PC-9 (cell line): ENCODE measurements at regions not wholly inside any gene's neighbourhood (a gene's known extent, or its start where the extent isn't known, plus 50 kb on each side); places are given as distances from the start of the nearest gene placed in this dataset.

Experiments used
- BruUV-seq: library from RNA; stranded (reverse); fragments of 400-500 nt; replicated peaks from 2 replicates; lab custom pipeline; 2021; lab: Mats Ljungman, UMichigan
- CTCF ChIA-PET: fragments of 300-600 bp; sonication (Branson Sonifier 250); formaldehyde crosslinking; loops from one replicate; lab custom pipeline; 2022; ENCODE audit warnings: antibody characterized with exemption; lab: Charles Lee
- POLR2A ChIA-PET: fragments of 300-600 bp; sonication (Branson Sonifier 250); formaldehyde crosslinking; loops from one replicate; lab custom pipeline; 2022; ENCODE audit warnings: antibody characterized with exemption; ENCODE audit not compliant: unreplicated experiment; lab: Charles Lee
- DNase-seq, 2 experiments: peaks; one replicate each; pipeline versions ENCODE4 v3.0.0 to v3.0.0-alpha.2; 2015 to 2022; ENCODE audit warnings: mixed read lengths in 1 of 2
- H2AFZ ChIP-seq: fragments of 200-600 bp; sonication (generic); 2 replicates; pipeline ENCODE4 v1.8.1; 2017; ENCODE audit warnings: antibody characterized with exemption
- H3F3A ChIP-seq: fragments of 200-600 bp; sonication (generic); 2 replicates; pipeline ENCODE4 v1.8.1; 2017; ENCODE audit warnings: antibody characterized with exemption, mild to moderate bottlenecking, low read depth; ENCODE audit not compliant: insufficient read depth
- H3K27ac ChIP-seq: fragments of 200-600 bp; sonication (generic); 2 replicates; pipeline ENCODE4 v1.6.1; 2016; ENCODE audit warnings: mixed run types
- H3K27me3 ChIP-seq: fragments of 200-600 bp; sonication (generic); 2 replicates; pipeline ENCODE4 v1.6.1; 2016; ENCODE audit warnings: low read depth, mixed run types; ENCODE audit not compliant: insufficient read depth
- H3K36me3 ChIP-seq: fragments of 200-600 bp; sonication (generic); 2 replicates; pipeline ENCODE4 v1.6.1; 2016; ENCODE audit warnings: low read depth, mixed run types
- H3K4me1 ChIP-seq: fragments of 200-600 bp; sonication (generic); replicated peaks from 2 replicates; pipeline ENCODE4 v1.6.1; 2016; ENCODE audit warnings: mixed run types; ENCODE audit not compliant: insufficient read depth
- H3K4me2 ChIP-seq: fragments of 200-600 bp; sonication (generic); 2 replicates; pipeline ENCODE4 v1.6.1; 2017; ENCODE audit warnings: mixed run types
- H3K4me3 ChIP-seq: fragments of 200-600 bp; sonication (generic); 2 replicates; pipeline ENCODE4 v1.6.1; 2016; ENCODE audit warnings: mixed run types
- H3K79me2 ChIP-seq: fragments of 200-600 bp; sonication (generic); 2 replicates; pipeline ENCODE4 v1.6.1; 2017; ENCODE audit warnings: low read depth, mixed run types
- H3K9me2 ChIP-seq: fragments of 200-600 bp; sonication (generic); 2 replicates; pipeline ENCODE4 v1.8.1; 2017; ENCODE audit warnings: mild to moderate bottlenecking; ENCODE audit not compliant: insufficient read depth
- H3K9me3 ChIP-seq: fragments of 200-600 bp; sonication (generic); 2 replicates; pipeline ENCODE4 v1.8.1; 2016; ENCODE audit warnings: low read depth; ENCODE audit not compliant: insufficient read depth
- H4K20me1 ChIP-seq: fragments of 200-600 bp; sonication (generic); 2 replicates; pipeline ENCODE4 v1.8.1; 2017; ENCODE audit not compliant: insufficient read depth
- EZH2 ChIP-seq: fragments of 200-600 bp; sonication (generic); IDR thresholded peaks from 2 replicates; pipeline ENCODE4 v1.8.0; 2017; ENCODE audit warnings: antibody characterized with exemption, low read depth
- intact Hi-C: fragments of 100-400 bp; cut with micrococcal nuclease; formaldehyde crosslinking; loops from one replicate; pipeline ENCODE4 v1.10.0; 2022; ENCODE audit not compliant: unreplicated experiment
- TF ChIP-seq, protein P1 (sequence below): fragments of 200-600 bp; sonication (generic); conservative IDR thresholded peaks from 2 replicates; pipeline ENCODE4 v1.6.1; 2017; ENCODE audit warnings: mixed run types, antibody characterized with exemption, mild to moderate bottlenecking, moderate library complexity

- H3K27me3 ChIP-seq: no peaks in the 10 kb centered on the region
- ChIA-PET CTCF (no interaction called here), POLR2A (no interaction called here)
- no peak overlapping the region for H3K27ac ChIP-seq
- no peak overlapping the region for H3K4me2 ChIP-seq
- no peak for DNase-seq
- no peaks in the 10 kb centered on the region; the same call in 1 of the 2 replicates for H3K9me3 ChIP-seq
- TF ChIP-seq EZH2: no peak
- TF ChIP-seq, protein P1, sequence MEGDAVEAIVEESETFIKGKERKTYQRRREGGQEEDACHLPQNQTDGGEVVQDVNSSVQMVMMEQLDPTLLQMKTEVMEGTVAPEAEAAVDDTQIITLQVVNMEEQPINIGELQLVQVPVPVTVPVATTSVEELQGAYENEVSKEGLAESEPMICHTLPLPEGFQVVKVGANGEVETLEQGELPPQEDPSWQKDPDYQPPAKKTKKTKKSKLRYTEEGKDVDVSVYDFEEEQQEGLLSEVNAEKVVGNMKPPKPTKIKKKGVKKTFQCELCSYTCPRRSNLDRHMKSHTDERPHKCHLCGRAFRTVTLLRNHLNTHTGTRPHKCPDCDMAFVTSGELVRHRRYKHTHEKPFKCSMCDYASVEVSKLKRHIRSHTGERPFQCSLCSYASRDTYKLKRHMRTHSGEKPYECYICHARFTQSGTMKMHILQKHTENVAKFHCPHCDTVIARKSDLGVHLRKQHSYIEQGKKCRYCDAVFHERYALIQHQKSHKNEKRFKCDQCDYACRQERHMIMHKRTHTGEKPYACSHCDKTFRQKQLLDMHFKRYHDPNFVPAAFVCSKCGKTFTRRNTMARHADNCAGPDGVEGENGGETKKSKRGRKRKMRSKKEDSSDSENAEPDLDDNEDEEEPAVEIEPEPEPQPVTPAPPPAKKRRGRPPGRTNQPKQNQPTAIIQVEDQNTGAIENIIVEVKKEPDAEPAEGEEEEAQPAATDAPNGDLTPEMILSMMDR: no peak
- no peaks in the 10 kb centered on the region for H3K79me2 ChIP-seq
- intact Hi-C loops: no loop called here
- no peaks in the 10 kb centered on the region for H4K20me1 ChIP-seq
- no peaks in the 10 kb centered on the region for H3K4me1 ChIP-seq
- no peaks in the 10 kb centered on the region for H3K36me3 ChIP-seq
- BruUV-seq: no TSS peak
- H3F3A ChIP-seq: no peaks in the 10 kb centered on the region
- H2AFZ ChIP-seq: no peak overlapping the region
- H3K4me3 ChIP-seq: no peak overlapping the region
- no peaks in the 10 kb centered on the region for H3K9me2 ChIP-seq
These were observed 263.7 kb downstream of the RASEF start for GRCh38 chr9:82799286-82799685.

DNA sequence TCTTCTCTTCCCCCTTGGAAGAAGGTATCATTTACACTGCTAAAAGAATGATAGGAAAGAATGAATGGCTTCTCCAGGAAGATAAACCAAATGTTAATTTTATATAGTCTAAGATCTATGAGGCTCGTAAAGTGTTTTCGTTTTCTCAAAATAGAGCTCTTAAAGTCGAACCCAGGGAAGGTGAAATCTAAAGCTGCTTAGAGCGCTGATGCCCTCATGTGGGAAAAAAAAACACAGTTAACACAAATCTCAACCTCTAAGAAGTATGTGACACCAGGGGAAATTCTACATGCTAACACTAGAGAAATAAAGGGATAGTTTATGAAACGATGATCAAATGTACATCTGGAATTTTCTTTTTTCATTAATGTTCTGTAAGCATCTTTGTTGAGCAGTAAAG is 257.9 kb downstream of the RASEF start:
- H3K9me3 ChIP-seq: peaks cover 4% of the 10 kb centered on the region; the same call in 1 of the 2 replicates
- no peaks in the 10 kb centered on the region for H3K27me3 ChIP-seq
- BruUV-seq: no TSS peak
- DNase-seq: no peak
- H3K4me1 ChIP-seq: no peaks in the 10 kb centered on the region
- no peaks in the 10 kb centered on the region for H3F3A ChIP-seq
- intact Hi-C loops: no loop called here
- CTCF ChIA-PET: no interaction called here
- H3K36me3 ChIP-seq: no peaks in the 10 kb centered on the region
- no peak for TF ChIP-seq EZH2
- TF ChIP-seq, protein P1: no peak
- H3K9me2 ChIP-seq: no peaks in the 10 kb centered on the region
- no peaks in the 10 kb centered on the region for H4K20me1 ChIP-seq
- POLR2A ChIA-PET: no interaction called here
- H3K27ac ChIP-seq: no peak overlapping the region
- no peaks in the 10 kb centered on the region for H3K79me2 ChIP-seq
- no peak overlapping the region for H3K4me3 ChIP-seq
- no peak overlapping the region for H3K4me2 ChIP-seq
- no peak overlapping the region for H2AFZ ChIP-seq

GRCh38 chr9:82808478-82808877 is 254.5 kb downstream of the RASEF start:
- Histone ChIP-seq H4K20me1 (no peaks in the 10 kb centered on the region), H3K4me2 (no peak overlapping the region), H3F3A (no peaks in the 10 kb centered on the region), H3K36me3 (no peaks in the 10 kb centered on the region), H3K27me3 (no peaks in the 10 kb centered on the region), H3K27ac (no peak overlapping the region), H2AFZ (no peak overlapping the region), H3K4me1 (peaks cover 12% of the 10 kb centered on the region), H3K9me3 (0 out of 2 replicates have a peak, but pooled peaks cover 5% of the 10 kb centered on the region), H3K9me2 (no peaks in the 10 kb centered on the region; the same call in 1 of the 2 replicates), H3K4me3 (no peak overlapping the region), H3K79me2 (no peaks in the 10 kb centered on the region)
- no TSS peak for BruUV-seq
- intact Hi-C loops: no loop called here
- POLR2A ChIA-PET: no interaction called here
- TF ChIP-seq, protein P1: no peak
- TF ChIP-seq EZH2: no peak
- CTCF ChIA-PET: no interaction called here
- no peak for DNase-seq
